CD14-positive monocyte (primary cell): ENCODE measurements at regions not wholly inside any gene's neighbourhood (a gene's known extent, or its start where the extent isn't known, plus 50 kb on each side); places are given as distances from the start of the nearest gene placed in this dataset.

Experiments
- DNase-seq, 3 donors: peaks; one replicate each; pipeline ENCODE4 v3.0.0-alpha.2; 2011 to 2022
- H2AFZ ChIP-seq: 2 replicates; pipeline ENCODE4 v1.6.0; 2012; ENCODE audit warnings: mild to moderate bottlenecking, low read depth, low read length, inconsistent platforms; ENCODE audit not compliant: insufficient read depth, poor library complexity, severe bottlenecking
- H3K27ac ChIP-seq, 2 donors: 1 replicate in 1 of 2; 2 replicates in 1 of 2; pipeline ENCODE4 v1.5.1; 2012 to 2013; ENCODE audit warnings: low read length in 2 of 2, control low read depth in 1 of 2, inconsistent platforms in 1 of 2, low read depth in 1 of 2, mild to moderate bottlenecking in 1 of 2
- H3K27me3 ChIP-seq, 2 donors: one replicate each; pipeline versions ENCODE4 v1.6.0 to v1.6.1; 2011 to 2013; ENCODE audit warnings: low read length in 2 of 2; ENCODE audit not compliant: control insufficient read depth in 2 of 2, insufficient read depth in 2 of 2
- H3K36me3 ChIP-seq, 2 donors: replicated peaks in 1 of 2; 1 replicate in 1 of 2; 2 replicates in 1 of 2; pipeline versions ENCODE4 v1.5.1 to v1.6.1; 2012 to 2013; ENCODE audit warnings: low read length in 2 of 2, control low read depth in 1 of 2, inconsistent platforms in 1 of 2, mild to moderate bottlenecking in 1 of 2; ENCODE audit not compliant: insufficient read depth in 2 of 2, control insufficient read depth in 1 of 2
- H3K4me1 ChIP-seq, 2 donors: 1 replicate in 1 of 2; 2 replicates in 1 of 2; pipeline versions ENCODE4 v1.5.1 to v1.6.1; 2012 to 2013; ENCODE audit warnings: low read length in 2 of 2, control low read depth in 1 of 2, inconsistent platforms in 1 of 2, mild to moderate bottlenecking in 1 of 2, moderate library complexity in 1 of 2; ENCODE audit not compliant: insufficient read depth in 2 of 2, control insufficient read depth in 1 of 2
- H3K4me2 ChIP-seq: replicated peaks from 2 replicates; pipeline ENCODE3; 2012; ENCODE audit warnings: low read length, moderate library complexity, mild to moderate bottlenecking; ENCODE audit not compliant: poor library complexity, severe bottlenecking; ENCODE audit errors: extremely low read depth
- H3K4me3 ChIP-seq, 3 experiments: fragments of 200-600 bp in 1 of 3; sonication (generic) in 1 of 3; replicated peaks in 1 of 3; 1 replicate in 2 of 3; 2 replicates in 1 of 3; pipeline ENCODE4 v1.5.1; 2011 to 2013; ENCODE audit warnings: low read length in 3 of 3, mild to moderate bottlenecking in 3 of 3, control low read depth in 2 of 3, low read depth in 2 of 3, inconsistent platforms in 1 of 3, moderate library complexity in 1 of 3
- H3K79me2 ChIP-seq: 2 replicates; pipeline ENCODE4 v1.6.0; 2012; ENCODE audit warnings: mild to moderate bottlenecking, control low read depth, inconsistent platforms, low read length, moderate library complexity; ENCODE audit not compliant: insufficient read depth
- H3K9ac ChIP-seq: 2 replicates; pipeline ENCODE4 v1.6.0; 2017; ENCODE audit warnings: low read length, mild to moderate bottlenecking; ENCODE audit not compliant: insufficient read depth, poor library complexity, severe bottlenecking
- H3K9me3 ChIP-seq, 2 donors: replicated peaks in 1 of 2; 1 replicate in 1 of 2; 2 replicates in 1 of 2; pipeline versions ENCODE4 v1.5.1 to v1.6.1; 2012 to 2013; ENCODE audit warnings: low read length in 2 of 2, control low read depth in 1 of 2; ENCODE audit not compliant: control insufficient read depth in 1 of 2, insufficient read depth in 1 of 2
- H4K20me1 ChIP-seq: 2 replicates; pipeline ENCODE4 v1.6.0; 2012; ENCODE audit warnings: mild to moderate bottlenecking, low read length, control low read depth, moderate library complexity; ENCODE audit not compliant: insufficient read depth
- H3K27ac Mint-ChIP-seq, 7 donors: one replicate each; pipeline ENCODE4 v1.8.0; 2020; ENCODE audit warnings: mild to moderate bottlenecking in 7 of 7, mixed read lengths in 7 of 7, moderate library complexity in 6 of 7, inconsistent platforms in 2 of 7
- H3K27me3 Mint-ChIP-seq, 3 donors: one replicate each; pipeline ENCODE4 v1.8.0; 2021 to 2022; ENCODE audit warnings: low read depth in 3 of 3, mild to moderate bottlenecking in 3 of 3, mixed read lengths in 3 of 3, moderate library complexity in 3 of 3, inconsistent platforms in 1 of 3
- H3K36me3 Mint-ChIP-seq, 2 donors: one replicate each; pipeline ENCODE4 v1.8.0; 2020; ENCODE audit warnings: mixed read lengths in 2 of 2, inconsistent platforms in 1 of 2, mild to moderate bottlenecking in 1 of 2
- H3K4me1 Mint-ChIP-seq: one replicate; pipeline ENCODE4 v1.8.0; 2020; ENCODE audit warnings: mild to moderate bottlenecking, mixed read lengths
- H3K4me3 Mint-ChIP-seq, 2 donors: one replicate each; pipeline ENCODE4 v1.8.0; 2020; ENCODE audit warnings: mild to moderate bottlenecking in 2 of 2, mixed read lengths in 2 of 2, moderate library complexity in 1 of 2
- H3K9me3 Mint-ChIP-seq, 7 donors: one replicate each; pipeline ENCODE4 v1.8.0; 2020 to 2022; ENCODE audit warnings: mixed read lengths in 7 of 7, mild to moderate bottlenecking in 6 of 7, moderate library complexity in 6 of 7, inconsistent platforms in 2 of 7
- WGBS: methylation state at CpG from one replicate; pipeline ENCODE4 v1.1.5; 2013; ENCODE audit warnings: missing lambda C conversion rate; ENCODE audit not compliant: insufficient coverage; 5-methylcytosine and 5-hydroxymethylcytosine counted together
- intact Hi-C, 2 donors: fragments of 100-400 bp; cut with micrococcal nuclease; formaldehyde crosslinking; loops; one replicate each; pipeline versions ENCODE4 v1.15.0 to v1.15.1; 2023
- TF ChIP-seq, protein P1 (sequence below): fragments of 200-600 bp; IDR thresholded peaks from one replicate; pipeline ENCODE4 v1.8.0; 2022; ENCODE audit warnings: antibody characterized with exemption, mild to moderate bottlenecking

DNA sequence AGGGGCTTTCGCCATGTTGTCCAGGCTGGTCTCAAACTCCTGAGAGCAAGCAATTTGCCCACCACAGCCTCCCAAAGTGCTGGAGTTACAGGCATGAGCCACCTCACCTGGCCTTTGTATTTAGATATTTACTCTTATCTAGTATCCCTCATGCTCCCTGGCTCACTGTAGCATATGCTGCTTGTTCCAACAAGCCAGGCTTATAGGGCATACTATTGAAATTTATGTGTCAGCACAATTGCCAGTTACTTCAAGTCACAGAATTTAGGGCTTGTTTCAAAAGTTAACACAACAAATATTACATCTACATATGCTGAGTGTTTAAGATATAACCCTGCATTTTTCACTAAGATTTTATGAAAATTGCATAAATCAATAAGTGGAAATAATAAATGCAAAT is 469.2 kb upstream of the ZNF608 start:
- Mint-ChIP-seq H3K4me3 (no peak overlapping the region), H3K27ac (no peak overlapping the region), H3K36me3 (no peaks in the 10 kb centered on the region), H3K9me3 (peaks cover 1 to 8% (median 4%) of the 10 kb centered on the region in 7 donors), H3K27me3 (no peaks in the 10 kb centered on the region), H3K4me1 (no peaks in the 10 kb centered on the region)
- Histone ChIP-seq H2AFZ (no peak overlapping the region), H3K9me3 (peaks cover 0 to 3% of the 10 kb centered on the region in 2 donors), H3K27ac (no peak overlapping the region), H3K4me2 (no peak overlapping the region), H3K27me3 (no peaks in the 10 kb centered on the region), H3K4me3 (no peak overlapping the region), H3K36me3 (no peaks in the 10 kb centered on the region), H3K9ac (no peak overlapping the region), H3K4me1 (no peaks in the 10 kb centered on the region), H4K20me1 (no peaks in the 10 kb centered on the region), H3K79me2 (no peaks in the 10 kb centered on the region)
- WGBS = no CpG with 5 or more reads among the region's 1 CpG
- TF ChIP-seq, protein P1, sequence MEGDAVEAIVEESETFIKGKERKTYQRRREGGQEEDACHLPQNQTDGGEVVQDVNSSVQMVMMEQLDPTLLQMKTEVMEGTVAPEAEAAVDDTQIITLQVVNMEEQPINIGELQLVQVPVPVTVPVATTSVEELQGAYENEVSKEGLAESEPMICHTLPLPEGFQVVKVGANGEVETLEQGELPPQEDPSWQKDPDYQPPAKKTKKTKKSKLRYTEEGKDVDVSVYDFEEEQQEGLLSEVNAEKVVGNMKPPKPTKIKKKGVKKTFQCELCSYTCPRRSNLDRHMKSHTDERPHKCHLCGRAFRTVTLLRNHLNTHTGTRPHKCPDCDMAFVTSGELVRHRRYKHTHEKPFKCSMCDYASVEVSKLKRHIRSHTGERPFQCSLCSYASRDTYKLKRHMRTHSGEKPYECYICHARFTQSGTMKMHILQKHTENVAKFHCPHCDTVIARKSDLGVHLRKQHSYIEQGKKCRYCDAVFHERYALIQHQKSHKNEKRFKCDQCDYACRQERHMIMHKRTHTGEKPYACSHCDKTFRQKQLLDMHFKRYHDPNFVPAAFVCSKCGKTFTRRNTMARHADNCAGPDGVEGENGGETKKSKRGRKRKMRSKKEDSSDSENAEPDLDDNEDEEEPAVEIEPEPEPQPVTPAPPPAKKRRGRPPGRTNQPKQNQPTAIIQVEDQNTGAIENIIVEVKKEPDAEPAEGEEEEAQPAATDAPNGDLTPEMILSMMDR = no peak
- intact Hi-C loops = no loop called here
- no peak for DNase-seq

DNA sequence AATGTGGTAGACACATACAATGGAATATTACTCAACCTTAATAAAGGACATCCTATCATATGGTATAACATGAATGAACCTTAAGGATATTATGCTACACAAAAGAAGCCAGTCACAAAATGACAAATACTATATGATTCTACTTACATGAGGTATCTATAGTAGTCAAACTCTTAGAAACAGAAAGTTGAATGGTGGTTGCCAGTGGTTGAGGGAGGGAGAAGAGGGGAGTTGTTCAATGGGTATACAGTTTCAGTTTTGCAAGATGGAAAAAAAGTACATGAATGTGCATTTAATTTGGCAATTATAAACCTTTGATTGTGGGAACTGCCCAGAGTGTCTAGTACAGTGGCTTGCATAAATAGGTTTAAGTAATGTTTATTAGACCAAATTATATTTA is 473.3 kb upstream of the ZNF608 start:
- H3K27ac ChIP-seq = no peak overlapping the region
- H3K9ac ChIP-seq = no peak overlapping the region
- no peak overlapping the region for H2AFZ ChIP-seq
- no peak overlapping the region for H3K4me3 Mint-ChIP-seq
- no peaks in the 10 kb centered on the region for H3K27me3 Mint-ChIP-seq
- peaks cover 1 to 9% (median 4%) of the 10 kb centered on the region in 7 donors for H3K9me3 Mint-ChIP-seq
- no peaks in the 10 kb centered on the region for H3K36me3 Mint-ChIP-seq
- no peak for DNase-seq
- H3K4me1 ChIP-seq = no peaks in the 10 kb centered on the region
- H3K27me3 ChIP-seq = no peaks in the 10 kb centered on the region
- no peaks in the 10 kb centered on the region for H3K79me2 ChIP-seq
- intact Hi-C loops = no loop called here
- no peaks in the 10 kb centered on the region for H3K36me3 ChIP-seq
- H3K9me3 ChIP-seq = peaks cover 0 to 3% of the 10 kb centered on the region in 2 donors
- H3K27ac Mint-ChIP-seq = no peak overlapping the region
- H3K4me3 ChIP-seq = no peak overlapping the region
- no peaks in the 10 kb centered on the region for H3K4me1 Mint-ChIP-seq
- H3K4me2 ChIP-seq = no peak overlapping the region
- TF ChIP-seq, protein P1 = no peak
- H4K20me1 ChIP-seq = no peaks in the 10 kb centered on the region
